ENCODE measurements at regions not wholly inside any gene's neighbourhood (a gene's known extent, or its start where the extent isn't known, plus 50 kb on each side); places are given as distances from the start of the nearest gene placed in this dataset.
"Not testable (repeated sequence)": the region's sequence is repeated elsewhere in the genome, so short reads cannot be mapped to it uniquely, and the experiment has no call there.

GRCh38 chr6:144675231-144675861 is 390.2 kb downstream of the UTRN start:
- Histone ChIP-seq H4K20me1 (ENCODE audit: insufficient read depth, low read length) (no peaks in the 10 kb centered on the region), H3K27ac (ENCODE audit: low read depth, low read length, poor library complexity, severe bottlenecking) (peak overlapping the region; percentile 54), H3K4me3 (ENCODE audit: low read depth, low read length, poor library complexity, severe bottlenecking) (no peak overlapping the region), H3K9ac (ENCODE audit: low read length) (no peak overlapping the region), H3K79me2 (ENCODE audit: insufficient read depth, low read length) (no peaks in the 10 kb centered on the region), H3K9me3 (ENCODE audit: low read length) (0 out of 2 replicates have a peak, but pooled peaks cover 4% of the 10 kb centered on the region), H3K36me3 (ENCODE audit: insufficient read depth, low read length) (no peaks in the 10 kb centered on the region), H3F3A (ENCODE audit: insufficient read depth, low read length) (no peaks in the 10 kb centered on the region), H3K27me3 (ENCODE audit: insufficient read depth, low read length) (no peaks in the 10 kb centered on the region), H3K9me2 (ENCODE audit: low read depth, low read length) (no peaks in the 10 kb centered on the region), H2AFZ (ENCODE audit: low read length) (no peak overlapping the region), H3K4me2 (ENCODE audit: low read length) (no peak overlapping the region; the same call in 1 of the 2 replicates), H3K4me1 (ENCODE audit: insufficient read depth, low read length, severe bottlenecking) (peaks cover 9% of the 10 kb centered on the region)
- TF ChIP-seq EZH2 (IDR thresholded peaks at IDR 0.05; ENCODE audit: borderline replicate concordance, low read length): no peak
- TF ChIP-seq, protein P1, sequence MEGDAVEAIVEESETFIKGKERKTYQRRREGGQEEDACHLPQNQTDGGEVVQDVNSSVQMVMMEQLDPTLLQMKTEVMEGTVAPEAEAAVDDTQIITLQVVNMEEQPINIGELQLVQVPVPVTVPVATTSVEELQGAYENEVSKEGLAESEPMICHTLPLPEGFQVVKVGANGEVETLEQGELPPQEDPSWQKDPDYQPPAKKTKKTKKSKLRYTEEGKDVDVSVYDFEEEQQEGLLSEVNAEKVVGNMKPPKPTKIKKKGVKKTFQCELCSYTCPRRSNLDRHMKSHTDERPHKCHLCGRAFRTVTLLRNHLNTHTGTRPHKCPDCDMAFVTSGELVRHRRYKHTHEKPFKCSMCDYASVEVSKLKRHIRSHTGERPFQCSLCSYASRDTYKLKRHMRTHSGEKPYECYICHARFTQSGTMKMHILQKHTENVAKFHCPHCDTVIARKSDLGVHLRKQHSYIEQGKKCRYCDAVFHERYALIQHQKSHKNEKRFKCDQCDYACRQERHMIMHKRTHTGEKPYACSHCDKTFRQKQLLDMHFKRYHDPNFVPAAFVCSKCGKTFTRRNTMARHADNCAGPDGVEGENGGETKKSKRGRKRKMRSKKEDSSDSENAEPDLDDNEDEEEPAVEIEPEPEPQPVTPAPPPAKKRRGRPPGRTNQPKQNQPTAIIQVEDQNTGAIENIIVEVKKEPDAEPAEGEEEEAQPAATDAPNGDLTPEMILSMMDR (IDR thresholded peaks at IDR 0.05; ENCODE audit: low read length): no peak

DNA sequence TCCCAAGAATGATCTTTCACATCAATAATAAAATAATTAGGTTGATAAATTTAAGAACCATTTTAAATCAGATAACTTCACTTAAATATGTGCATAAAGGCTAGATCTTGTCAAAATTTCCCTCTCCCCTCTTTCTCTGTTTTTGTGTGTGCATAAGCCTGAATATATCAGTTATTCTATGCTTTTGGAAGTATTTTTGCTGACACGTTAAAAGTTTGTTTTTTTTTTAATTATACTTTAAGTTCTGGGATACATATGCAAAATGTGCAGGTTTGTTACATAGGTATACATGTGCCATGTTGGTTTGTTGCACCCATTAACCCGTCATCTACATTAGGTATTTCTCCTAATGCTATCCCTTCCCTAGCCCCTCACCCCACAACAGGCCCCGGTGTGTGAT is 391.2 kb downstream of the UTRN start:
- H4K20me1 ChIP-seq (ENCODE audit: insufficient read depth, low read length); H3F3A ChIP-seq (ENCODE audit: insufficient read depth, low read length); H3K4me3 ChIP-seq (ENCODE audit: low read depth, low read length, poor library complexity, severe bottlenecking); H3K4me1 ChIP-seq (ENCODE audit: insufficient read depth, low read length, severe bottlenecking); H3K27ac ChIP-seq (ENCODE audit: low read depth, low read length, poor library complexity, severe bottlenecking); H3K9me3 ChIP-seq (ENCODE audit: low read length); H2AFZ ChIP-seq (ENCODE audit: low read length); H3K79me2 ChIP-seq (ENCODE audit: insufficient read depth, low read length); H3K9ac ChIP-seq (ENCODE audit: low read length); H3K36me3 ChIP-seq (ENCODE audit: insufficient read depth, low read length); H3K4me2 ChIP-seq (ENCODE audit: low read length); H3K27me3 ChIP-seq (ENCODE audit: insufficient read depth, low read length); H3K9me2 ChIP-seq (ENCODE audit: low read depth, low read length): not testable (repeated sequence)

DNA sequence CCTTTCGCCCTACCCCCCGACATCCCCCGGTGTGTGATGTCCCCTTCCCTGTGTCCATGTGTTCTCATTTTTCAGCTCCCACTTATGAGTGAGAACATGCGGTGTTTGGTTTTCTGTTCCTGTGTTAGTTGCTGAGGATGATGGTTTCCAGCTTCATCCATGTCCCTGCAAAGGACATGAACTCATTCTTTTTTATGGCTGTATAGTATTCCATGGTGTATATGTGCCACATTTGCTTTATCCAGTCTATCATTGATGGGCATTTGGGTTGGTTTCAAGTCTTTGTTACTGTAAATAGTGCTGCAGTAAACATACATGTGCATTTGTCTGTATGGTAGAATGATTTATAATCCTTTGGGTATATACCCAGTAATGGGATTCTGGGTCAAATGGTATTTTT is 392.1 kb downstream of the UTRN start:
- not testable (repeated sequence) for H2AFZ ChIP-seq (ENCODE audit: low read length); H3K9ac ChIP-seq (ENCODE audit: low read length); H3K4me1 ChIP-seq (ENCODE audit: insufficient read depth, low read length, severe bottlenecking); H3K27ac ChIP-seq (ENCODE audit: low read depth, low read length, poor library complexity, severe bottlenecking); H3K36me3 ChIP-seq (ENCODE audit: insufficient read depth, low read length); H3K9me3 ChIP-seq (ENCODE audit: low read length); H3K9me2 ChIP-seq (ENCODE audit: low read depth, low read length); H3K4me2 ChIP-seq (ENCODE audit: low read length); H3K27me3 ChIP-seq (ENCODE audit: insufficient read depth, low read length); H3K79me2 ChIP-seq (ENCODE audit: insufficient read depth, low read length); H3K4me3 ChIP-seq (ENCODE audit: low read depth, low read length, poor library complexity, severe bottlenecking); H4K20me1 ChIP-seq (ENCODE audit: insufficient read depth, low read length); H3F3A ChIP-seq (ENCODE audit: insufficient read depth, low read length)

DNA sequence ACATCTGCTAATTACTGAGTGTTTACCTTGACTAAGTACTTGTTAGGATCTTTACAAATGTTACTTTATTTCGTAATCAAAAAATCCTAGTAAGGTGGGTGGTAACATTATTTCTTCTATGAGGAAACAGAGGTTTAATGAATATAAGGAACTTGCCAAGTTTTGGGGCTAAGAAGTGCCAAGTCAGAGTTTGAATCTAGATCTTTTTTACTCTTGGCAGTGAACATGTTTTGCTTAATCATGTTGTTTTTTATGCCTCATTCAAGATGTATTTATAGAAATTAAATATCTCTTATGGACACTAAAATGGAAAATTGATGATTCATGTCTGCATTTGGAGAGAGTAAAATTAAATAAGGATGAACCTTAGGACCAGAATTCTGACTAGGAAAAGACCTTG is 393.7 kb downstream of the UTRN start:
- Histone ChIP-seq H3K4me1 (ENCODE audit: insufficient read depth, low read length, severe bottlenecking) (peaks cover 9% of the 10 kb centered on the region), H3K9me2 (ENCODE audit: low read depth, low read length) (no peaks in the 10 kb centered on the region), H4K20me1 (ENCODE audit: insufficient read depth, low read length) (no peaks in the 10 kb centered on the region), H2AFZ (ENCODE audit: low read length) (no peak overlapping the region), H3K4me2 (ENCODE audit: low read length) (no peak overlapping the region), H3K27ac (ENCODE audit: low read depth, low read length, poor library complexity, severe bottlenecking) (no peak overlapping the region), H3K36me3 (ENCODE audit: insufficient read depth, low read length) (no peaks in the 10 kb centered on the region), H3F3A (ENCODE audit: insufficient read depth, low read length) (no peaks in the 10 kb centered on the region), H3K9me3 (ENCODE audit: low read length) (0 out of 2 replicates have a peak, but pooled peaks cover 2% of the 10 kb centered on the region), H3K79me2 (ENCODE audit: insufficient read depth, low read length) (no peaks in the 10 kb centered on the region), H3K27me3 (ENCODE audit: insufficient read depth, low read length) (no peaks in the 10 kb centered on the region), H3K4me3 (ENCODE audit: low read depth, low read length, poor library complexity, severe bottlenecking) (no peak overlapping the region), H3K9ac (ENCODE audit: low read length) (no peak overlapping the region)
- TF ChIP-seq, protein P1 (IDR thresholded peaks at IDR 0.05; ENCODE audit: low read length): no peak
- no peak for TF ChIP-seq EZH2 (IDR thresholded peaks at IDR 0.05; ENCODE audit: borderline replicate concordance, low read length)

Measured in OCI-LY1 (cell line).